A549 (cell line): ENCODE measurements at regions not wholly inside any gene's neighbourhood (a gene's known extent, or its start where the extent isn't known, plus 50 kb on each side); places are given as distances from the start of the nearest gene placed in this dataset.

Experiments used
- KDM1A ChIP-seq: fragments of 200-600 bp; sonication (generic); IDR thresholded peaks from 2 replicates; pipeline ENCODE4 v1.6.1; 2016; ENCODE audit warnings: low read depth, mild to moderate bottlenecking
- RCOR1 ChIP-seq: fragments of 150-350 bp; IDR thresholded peaks from 2 replicates; pipeline ENCODE4 v1.6.1; 2014; ENCODE audit warnings: antibody characterized with exemption, low read length, low read depth
- SMC3 ChIP-seq: fragments of >200 bp; sonication (Bioruptor Twin); formaldehyde crosslinking; IDR thresholded peaks from 3 replicates; pipeline ENCODE4 v1.6.1; 2018; ENCODE audit warnings: inconsistent platforms
- ZSCAN20 ChIP-seq: fragments of 250-450 bp; sonication (Bioruptor Pico); IDR thresholded peaks from 2 replicates; pipeline ENCODE4 v1.8.0; 2022; ENCODE audit warnings: mild to moderate bottlenecking, moderate library complexity
- TF ChIP-seq, protein P1 (sequence below): fragments of 250-450 bp; sonication (Bioruptor Pico); IDR thresholded peaks from 2 replicates; pipeline ENCODE4 v1.5.0; 2021; ENCODE audit warnings: mild to moderate bottlenecking, moderate library complexity, borderline replicate concordance
- TF ChIP-seq, protein P2 (sequence below): fragments of >200 bp; sonication (Bioruptor Twin); formaldehyde crosslinking; IDR thresholded peaks from 3 replicates; pipeline ENCODE4 v1.5.1; 2016

DNA sequence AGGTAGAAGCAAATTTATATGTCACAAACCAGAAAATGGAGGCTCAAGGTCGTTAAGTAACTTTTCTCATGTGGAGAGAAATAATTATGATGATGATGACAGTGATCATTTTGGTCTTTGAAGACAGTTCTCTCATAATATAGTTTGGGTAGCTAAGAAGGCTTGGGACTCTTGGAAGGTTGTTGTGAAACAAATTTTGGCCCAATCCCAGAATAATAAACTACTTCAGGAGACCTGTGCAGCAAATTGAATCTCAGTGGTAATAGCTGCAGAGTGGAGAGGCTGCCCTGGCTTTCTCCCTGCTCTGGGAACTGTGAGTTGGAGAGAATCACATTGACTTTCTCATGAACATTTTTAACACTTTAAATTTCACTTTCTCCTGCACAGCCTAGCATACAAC lies 217.2 kb upstream of the BOD1L1 start:
- TF ChIP-seq ZSCAN20 (CRISPR knock-in tag) = no peak
- TF ChIP-seq RCOR1 = no peak
- TF ChIP-seq, protein P1, sequence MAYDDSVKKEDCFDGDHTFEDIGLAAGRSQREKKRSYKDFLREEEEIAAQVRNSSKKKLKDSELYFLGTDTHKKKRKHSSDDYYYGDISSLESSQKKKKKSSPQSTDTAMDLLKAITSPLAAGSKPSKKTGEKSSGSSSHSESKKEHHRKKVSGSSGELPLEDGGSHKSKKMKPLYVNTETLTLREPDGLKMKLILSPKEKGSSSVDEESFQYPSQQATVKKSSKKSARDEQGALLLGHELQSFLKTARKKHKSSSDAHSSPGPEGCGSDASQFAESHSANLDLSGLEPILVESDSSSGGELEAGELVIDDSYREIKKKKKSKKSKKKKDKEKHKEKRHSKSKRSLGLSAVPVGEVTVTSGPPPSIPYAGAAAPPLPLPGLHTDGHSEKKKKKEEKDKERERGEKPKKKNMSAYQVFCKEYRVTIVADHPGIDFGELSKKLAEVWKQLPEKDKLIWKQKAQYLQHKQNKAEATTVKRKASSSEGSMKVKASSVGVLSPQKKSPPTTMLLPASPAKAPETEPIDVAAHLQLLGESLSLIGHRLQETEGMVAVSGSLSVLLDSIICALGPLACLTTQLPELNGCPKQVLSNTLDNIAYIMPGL = no peak
- no peak for TF ChIP-seq KDM1A
- TF ChIP-seq SMC3 = no peak
- TF ChIP-seq, protein P2, sequence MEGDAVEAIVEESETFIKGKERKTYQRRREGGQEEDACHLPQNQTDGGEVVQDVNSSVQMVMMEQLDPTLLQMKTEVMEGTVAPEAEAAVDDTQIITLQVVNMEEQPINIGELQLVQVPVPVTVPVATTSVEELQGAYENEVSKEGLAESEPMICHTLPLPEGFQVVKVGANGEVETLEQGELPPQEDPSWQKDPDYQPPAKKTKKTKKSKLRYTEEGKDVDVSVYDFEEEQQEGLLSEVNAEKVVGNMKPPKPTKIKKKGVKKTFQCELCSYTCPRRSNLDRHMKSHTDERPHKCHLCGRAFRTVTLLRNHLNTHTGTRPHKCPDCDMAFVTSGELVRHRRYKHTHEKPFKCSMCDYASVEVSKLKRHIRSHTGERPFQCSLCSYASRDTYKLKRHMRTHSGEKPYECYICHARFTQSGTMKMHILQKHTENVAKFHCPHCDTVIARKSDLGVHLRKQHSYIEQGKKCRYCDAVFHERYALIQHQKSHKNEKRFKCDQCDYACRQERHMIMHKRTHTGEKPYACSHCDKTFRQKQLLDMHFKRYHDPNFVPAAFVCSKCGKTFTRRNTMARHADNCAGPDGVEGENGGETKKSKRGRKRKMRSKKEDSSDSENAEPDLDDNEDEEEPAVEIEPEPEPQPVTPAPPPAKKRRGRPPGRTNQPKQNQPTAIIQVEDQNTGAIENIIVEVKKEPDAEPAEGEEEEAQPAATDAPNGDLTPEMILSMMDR = no peak
